GM10248 (cell line): ENCODE measurements at regions not wholly inside any gene's neighbourhood (a gene's known extent, or its start where the extent isn't known, plus 50 kb on each side); places are given as distances from the start of the nearest gene placed in this dataset.
"Not testable (repeated sequence)": the region's sequence is repeated elsewhere in the genome, so short reads cannot be mapped to it uniquely, and the experiment has no call there.

Source experiments
- CTCF ChIA-PET: fragments of 300-600 bp; sonication (Branson Sonifier 250); formaldehyde crosslinking; extraction: SDS; loops from one replicate; lab custom pipeline; 2021; ENCODE audit warnings: antibody characterized with exemption; lab: Yijun Ruan, JAX
- POLR2A ChIA-PET: fragments of 350-650 bp; sonication (Branson Sonifier 250); formaldehyde crosslinking; extraction: SDS; loops from one replicate; lab custom pipeline; 2020; ENCODE audit warnings: antibody characterized with exemption; lab: Yijun Ruan, JAX
- DNase-seq: peaks from one replicate; pipeline ENCODE4 v3.0.0; 2012; ENCODE audit errors: extremely low spot score
- CTCF ChIP-seq: IDR thresholded peaks from 2 replicates; pipeline ENCODE4 v1.5.1; 2012; ENCODE audit warnings: mild to moderate bottlenecking, low read depth; ENCODE audit errors: extremely low read depth, missing control alignments, control extremely low read depth

DNA sequence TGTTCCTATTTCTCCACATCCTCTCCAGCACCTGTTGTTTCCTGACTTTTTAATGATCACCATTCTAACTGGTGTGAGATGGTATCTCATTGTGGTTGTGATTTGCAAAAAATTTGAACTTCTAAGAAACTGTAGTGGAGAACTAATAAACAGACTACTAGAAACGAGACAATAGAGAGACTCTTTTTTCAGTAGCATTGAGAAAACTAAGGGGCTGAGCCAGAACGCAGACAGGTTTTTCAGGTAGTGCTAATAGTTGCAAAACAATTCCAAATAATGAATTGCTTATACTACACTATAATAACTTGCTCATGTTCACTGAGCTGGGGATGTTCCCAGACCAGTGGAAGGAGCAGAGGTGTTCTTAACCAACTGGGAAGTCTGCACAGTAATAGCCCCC is 98.8 kb upstream of the DPH5 start:
- ChIA-PET POLR2A (no interaction called here), CTCF (no interaction called here)
- no peak for TF ChIP-seq CTCF
- no peak for DNase-seq

- DNase-seq, POLR2A ChIA-PET, CTCF ChIA-PET: not testable (repeated sequence)
Observed at GRCh38 chr1:101123904-101124303, 98.3 kb upstream of the DPH5 start.

GRCh38 chr1:101122452-101123166 is 97.0 kb upstream of the DPH5 start:
- peak; percentile 38 for DNase-seq
- no peak for TF ChIP-seq CTCF
- ChIA-PET CTCF (interaction anchor here (0.9 to 1.4 kb wide), 2 partner anchors 17 to 29 kb away, joined by 3 read pairs; no protein-coding TSS in a partner anchor), POLR2A (no interaction called here)

DNA sequence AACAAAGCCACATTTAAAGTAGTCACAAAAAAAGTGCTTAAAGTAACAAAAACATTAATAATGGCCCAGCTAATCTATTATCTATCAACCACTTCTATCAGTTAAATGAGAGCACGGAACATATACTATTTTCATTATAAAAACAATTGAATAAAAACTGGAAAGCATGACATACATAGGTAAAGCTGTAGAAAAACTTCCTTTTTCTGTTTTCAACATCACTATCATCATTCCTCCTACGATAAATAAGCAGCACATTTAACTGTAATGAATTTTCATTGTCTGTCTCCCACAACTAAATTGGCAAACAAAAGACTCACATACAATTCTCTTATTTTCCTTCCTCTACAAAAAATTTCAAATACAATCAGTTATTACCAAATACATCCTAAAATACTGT is 96.4 kb upstream of the DPH5 start:
- no peak for DNase-seq
- no peak for TF ChIP-seq CTCF
- CTCF ChIA-PET, result interaction anchor here (0.9 to 1.4 kb wide), 2 partner anchors 16 to 29 kb away, joined by 3 read pairs; no protein-coding TSS in a partner anchor
- POLR2A ChIA-PET, result no interaction called here

- POLR2A ChIA-PET, result no interaction called here
- no peak for DNase-seq
- CTCF ChIA-PET, result interaction anchor here (0.9 to 1.4 kb wide), 2 partner anchors 16 to 30 kb away, joined by 3 read pairs; no protein-coding TSS in a partner anchor
- no peak for TF ChIP-seq CTCF
Observed at GRCh38 chr1:101121504-101121903, 95.9 kb upstream of the DPH5 start.

- DNase-seq, result no peak
- ChIA-PET POLR2A (no interaction called here), CTCF (interaction anchor here (1.7 kb wide), 1 partner anchor 167 kb away, joined by 7 read pairs; no protein-coding TSS in a partner anchor)
- no peak for TF ChIP-seq CTCF
Observed at GRCh38 chr1:101120868-101121267, 95.3 kb upstream of the DPH5 start.

DNA sequence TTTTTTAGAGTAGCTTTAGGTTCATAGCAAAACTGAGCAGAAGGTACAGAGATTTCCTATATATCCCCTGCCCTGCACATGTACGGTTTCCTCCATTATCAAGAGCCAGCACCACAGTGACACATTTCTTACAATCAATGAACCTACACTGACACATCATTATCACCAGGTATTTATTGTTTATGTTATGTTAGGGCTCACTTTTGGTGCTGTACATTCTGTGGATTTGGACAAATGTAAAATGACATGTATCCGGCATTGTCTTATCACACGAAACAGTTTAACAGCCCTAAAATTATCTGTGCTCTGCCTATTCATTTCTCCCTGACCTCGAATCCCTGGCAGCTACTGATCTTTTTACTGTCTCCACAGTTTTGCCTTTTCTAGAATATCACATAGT is 93.7 kb upstream of the DPH5 start:
- TF ChIP-seq CTCF, result no peak
- CTCF ChIA-PET, result interaction anchor here (1.0 to 1.7 kb wide), 3 partner anchors 9 to 169 kb away, joined by 3 to 7 read pairs (median 4); no protein-coding TSS in a partner anchor
- POLR2A ChIA-PET, result no interaction called here
- DNase-seq, result no peak
